ENCODE measurements at regions not wholly inside any gene's neighbourhood (a gene's known extent, or its start where the extent isn't known, plus 50 kb on each side); places are given as distances from the start of the nearest gene placed in this dataset.
"Not testable (repeated sequence)": the region's sequence is repeated elsewhere in the genome, so short reads cannot be mapped to it uniquely, and the experiment has no call there.

- H3K36me3 ChIP-seq (ENCODE audit: insufficient read depth, low read length): no peaks in the 10 kb centered on the region
- H3K4me3 ChIP-seq: no peak overlapping the region
- DNase-seq (ENCODE audit: low read depth, low spot score): no peak
- no peaks in the 10 kb centered on the region for H3K9me3 ChIP-seq (ENCODE audit: low read depth, low read length)
- H3K9ac ChIP-seq (ENCODE audit: insufficient read length): no peak overlapping the region
- H3K27ac ChIP-seq: no peak overlapping the region
- no peak for TF ChIP-seq EZH2 (IDR thresholded peaks at IDR 0.05)
- TF ChIP-seq FOXP2 (optimal IDR thresholded peaks at IDR 0.05; ENCODE audit: control extremely low read depth, extremely low read length, insufficient read depth): no peak
- no peak for TF ChIP-seq POLR2AphosphoS5 (IDR thresholded peaks at IDR 0.05; ENCODE audit: borderline replicate concordance, low read depth, low read length)
Measured at GRCh38 chrX:77347572-77347971, 99.6 kb upstream of the FGF16 start.

- DNase-seq (ENCODE audit: low read depth, low spot score): no peak
- no peak overlapping the region for H3K4me3 ChIP-seq
- no peaks in the 10 kb centered on the region for H3K9me3 ChIP-seq (ENCODE audit: low read depth, low read length)
- TF ChIP-seq POLR2AphosphoS5 (IDR thresholded peaks at IDR 0.05; ENCODE audit: borderline replicate concordance, low read depth, low read length): no peak
- TF ChIP-seq EZH2 (IDR thresholded peaks at IDR 0.05): no peak
- TF ChIP-seq FOXP2 (optimal IDR thresholded peaks at IDR 0.05; ENCODE audit: control extremely low read depth, extremely low read length, insufficient read depth): no peak
- no peaks in the 10 kb centered on the region for H3K36me3 ChIP-seq (ENCODE audit: insufficient read depth, low read length)
- no peak overlapping the region for H3K9ac ChIP-seq (ENCODE audit: insufficient read length)
- H3K27ac ChIP-seq: no peak overlapping the region
Measured at GRCh38 chrX:77389891-77390290, 57.3 kb upstream of the FGF16 start.

DNA sequence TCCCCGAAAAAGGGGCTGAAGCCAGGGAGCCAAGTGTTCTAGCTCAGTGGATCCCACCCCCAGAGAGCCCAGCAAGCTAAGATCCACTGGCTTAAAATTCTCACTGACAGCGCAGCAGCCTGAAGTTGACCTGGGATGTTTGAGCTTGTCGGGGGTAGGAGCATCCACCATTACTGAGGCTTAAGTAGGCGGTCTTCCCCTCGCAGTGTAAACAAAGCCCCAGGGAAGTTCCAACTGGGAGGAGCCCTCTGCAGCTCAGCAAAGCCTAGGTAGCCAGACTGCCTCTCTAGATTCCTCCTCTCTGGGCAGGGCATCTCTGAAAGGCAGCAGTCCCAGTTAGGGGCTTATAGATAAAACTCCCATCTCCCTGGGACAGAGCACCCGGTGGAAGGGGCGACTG lies 56.8 kb upstream of the FGF16 start:
- not testable (repeated sequence) for H3K36me3 ChIP-seq (ENCODE audit: insufficient read depth, low read length); H3K9ac ChIP-seq (ENCODE audit: insufficient read length); DNase-seq (ENCODE audit: low read depth, low spot score); H3K4me3 ChIP-seq; H3K9me3 ChIP-seq (ENCODE audit: low read depth, low read length); H3K27ac ChIP-seq

DNA sequence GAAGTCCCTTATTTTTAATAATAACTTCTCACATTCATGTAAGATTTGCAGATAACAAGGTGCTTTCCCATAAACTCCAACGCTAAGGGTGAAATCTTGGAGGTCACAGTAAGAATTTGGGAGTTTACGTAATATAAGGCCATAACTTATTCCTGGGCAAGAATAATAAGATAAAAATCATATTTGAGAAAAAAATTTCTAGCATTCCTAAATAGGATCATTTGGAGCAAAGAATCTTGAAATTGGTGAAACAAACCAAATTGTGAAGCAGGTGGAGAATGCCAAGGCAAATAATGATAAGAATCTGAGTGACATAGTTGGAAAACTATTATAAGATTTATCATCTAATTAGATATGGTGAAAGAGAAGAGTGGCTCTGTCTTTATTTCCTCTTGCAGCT lies 50.4 kb upstream of the FGF16 start:
- no peak for DNase-seq (ENCODE audit: low read depth, low spot score)

More for the DNA sequence above, 50.4 kb upstream of the FGF16 start:
- H3K9ac ChIP-seq (ENCODE audit: insufficient read length): no peak overlapping the region
- H3K36me3 ChIP-seq (ENCODE audit: insufficient read depth, low read length): no peaks in the 10 kb centered on the region
- no peak overlapping the region for H3K4me3 ChIP-seq
- no peak overlapping the region for H3K27ac ChIP-seq
- no peak for TF ChIP-seq POLR2AphosphoS5 (IDR thresholded peaks at IDR 0.05; ENCODE audit: borderline replicate concordance, low read depth, low read length)
- no peak for TF ChIP-seq EZH2 (IDR thresholded peaks at IDR 0.05)
- no peak for TF ChIP-seq FOXP2 (optimal IDR thresholded peaks at IDR 0.05; ENCODE audit: control extremely low read depth, extremely low read length, insufficient read depth)
- no peaks in the 10 kb centered on the region for H3K9me3 ChIP-seq (ENCODE audit: low read depth, low read length)
